GM12878 (cell line): ENCODE measurements at regions not wholly inside any gene's neighbourhood (a gene's known extent, or its start where the extent isn't known, plus 50 kb on each side); places are given as distances from the start of the nearest gene placed in this dataset.

ENCODE experiments used
- CHD2 ChIP-seq: IDR thresholded peaks from 2 replicates; pipeline ENCODE4 v1.6.1; 2011; ENCODE audit warnings: low read depth, low read length, improper control_type of control experiment, borderline replicate concordance
- CREB1 ChIP-seq: IDR thresholded peaks from 2 replicates; pipeline ENCODE4 v1.6.1; 2012; ENCODE audit warnings: low read depth, mild to moderate bottlenecking, inconsistent platforms
- GABPA ChIP-seq: IDR thresholded peaks from 2 replicates; pipeline ENCODE4 v1.6.1; 2014; ENCODE audit warnings: antibody characterized with exemption, low read depth, mild to moderate bottlenecking, inconsistent platforms
- TF ChIP-seq, protein P1 (sequence below), 3 experiments: IDR thresholded peaks in 2 of 3; conservative IDR thresholded peaks in 1 of 3; 2 replicates each; pipeline ENCODE4 v1.5.1; 2011; ENCODE audit warnings: low read depth in 3 of 3, low read length in 3 of 3, mild to moderate bottlenecking in 3 of 3, control low read depth in 2 of 3, moderate library complexity in 2 of 3, inconsistent platforms in 1 of 3, mixed read lengths in 1 of 3; ENCODE audit not compliant: control insufficient read depth in 2 of 3, insufficient read depth in 1 of 3; ENCODE audit errors: extremely low read depth in 1 of 3
- TF ChIP-seq, protein P2 (sequence below): fragments of 450-650 bp; IDR thresholded peaks from 2 replicates; pipeline ENCODE4 v1.6.1; 2017; ENCODE audit warnings: mild to moderate bottlenecking, moderate library complexity
- TF ChIP-seq, protein P3 (sequence below): fragments of 450-650 bp; IDR thresholded peaks from 2 replicates; pipeline ENCODE4 v1.6.1; 2018; ENCODE audit warnings: borderline replicate concordance, mild to moderate bottlenecking; ENCODE audit not compliant: partially characterized antibody
- TF ChIP-seq, protein P4 (sequence below): IDR thresholded peaks from 2 replicates; pipeline ENCODE4 v1.6.1; 2012; ENCODE audit warnings: low read depth, low read length, improper control_type of control experiment
- TF ChIP-seq, protein P5 (sequence below): IDR thresholded peaks from 2 replicates; pipeline ENCODE4 v1.6.1; 2012; ENCODE audit warnings: low read depth, low read length, improper control_type of control experiment

DNA sequence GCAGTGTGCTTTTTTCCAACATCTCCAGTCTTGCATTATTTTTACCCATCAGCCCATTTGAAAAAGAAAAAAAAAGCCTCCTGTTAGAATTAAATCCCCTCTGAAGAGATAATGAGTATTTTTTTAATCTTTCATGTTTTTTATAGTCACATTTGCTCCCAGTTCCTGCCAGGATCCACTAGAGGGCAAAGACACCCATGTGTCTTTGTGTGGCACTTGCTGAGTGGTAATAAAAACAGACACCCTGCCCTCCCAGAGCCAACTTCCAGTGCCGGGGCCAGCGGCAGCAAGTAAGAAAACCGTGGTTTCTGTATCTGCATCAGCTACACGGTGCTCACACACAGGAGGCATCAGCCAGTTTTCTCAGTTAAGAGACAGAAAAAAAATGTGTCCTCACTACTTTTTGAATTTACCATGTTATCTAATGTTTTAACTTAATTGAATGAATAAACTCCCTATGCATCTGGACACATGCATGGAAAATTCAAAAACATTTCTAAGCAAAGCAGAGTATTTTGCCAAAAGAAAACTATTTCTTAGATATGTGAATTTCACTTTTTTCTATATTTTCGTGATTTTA lies 70.2 kb upstream of the PLEKHG4B start:
- TF ChIP-seq, protein P1, sequence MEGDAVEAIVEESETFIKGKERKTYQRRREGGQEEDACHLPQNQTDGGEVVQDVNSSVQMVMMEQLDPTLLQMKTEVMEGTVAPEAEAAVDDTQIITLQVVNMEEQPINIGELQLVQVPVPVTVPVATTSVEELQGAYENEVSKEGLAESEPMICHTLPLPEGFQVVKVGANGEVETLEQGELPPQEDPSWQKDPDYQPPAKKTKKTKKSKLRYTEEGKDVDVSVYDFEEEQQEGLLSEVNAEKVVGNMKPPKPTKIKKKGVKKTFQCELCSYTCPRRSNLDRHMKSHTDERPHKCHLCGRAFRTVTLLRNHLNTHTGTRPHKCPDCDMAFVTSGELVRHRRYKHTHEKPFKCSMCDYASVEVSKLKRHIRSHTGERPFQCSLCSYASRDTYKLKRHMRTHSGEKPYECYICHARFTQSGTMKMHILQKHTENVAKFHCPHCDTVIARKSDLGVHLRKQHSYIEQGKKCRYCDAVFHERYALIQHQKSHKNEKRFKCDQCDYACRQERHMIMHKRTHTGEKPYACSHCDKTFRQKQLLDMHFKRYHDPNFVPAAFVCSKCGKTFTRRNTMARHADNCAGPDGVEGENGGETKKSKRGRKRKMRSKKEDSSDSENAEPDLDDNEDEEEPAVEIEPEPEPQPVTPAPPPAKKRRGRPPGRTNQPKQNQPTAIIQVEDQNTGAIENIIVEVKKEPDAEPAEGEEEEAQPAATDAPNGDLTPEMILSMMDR (IDR thresholded peaks at IDR 0.05 in 2 of 3, conservative IDR thresholded peaks at IDR 0.05 in 1 of 3; ENCODE audit: control insufficient read depth in 2 of 3, extremely low read depth in 1 of 3, insufficient read depth in 1 of 3, low read depth in 3 of 3, low read length in 3 of 3) = 0 out of 6 replicates have a peak, but pooled peaks of 1 of the 3 experiments have one; percentile 10
- TF ChIP-seq, protein P2, sequence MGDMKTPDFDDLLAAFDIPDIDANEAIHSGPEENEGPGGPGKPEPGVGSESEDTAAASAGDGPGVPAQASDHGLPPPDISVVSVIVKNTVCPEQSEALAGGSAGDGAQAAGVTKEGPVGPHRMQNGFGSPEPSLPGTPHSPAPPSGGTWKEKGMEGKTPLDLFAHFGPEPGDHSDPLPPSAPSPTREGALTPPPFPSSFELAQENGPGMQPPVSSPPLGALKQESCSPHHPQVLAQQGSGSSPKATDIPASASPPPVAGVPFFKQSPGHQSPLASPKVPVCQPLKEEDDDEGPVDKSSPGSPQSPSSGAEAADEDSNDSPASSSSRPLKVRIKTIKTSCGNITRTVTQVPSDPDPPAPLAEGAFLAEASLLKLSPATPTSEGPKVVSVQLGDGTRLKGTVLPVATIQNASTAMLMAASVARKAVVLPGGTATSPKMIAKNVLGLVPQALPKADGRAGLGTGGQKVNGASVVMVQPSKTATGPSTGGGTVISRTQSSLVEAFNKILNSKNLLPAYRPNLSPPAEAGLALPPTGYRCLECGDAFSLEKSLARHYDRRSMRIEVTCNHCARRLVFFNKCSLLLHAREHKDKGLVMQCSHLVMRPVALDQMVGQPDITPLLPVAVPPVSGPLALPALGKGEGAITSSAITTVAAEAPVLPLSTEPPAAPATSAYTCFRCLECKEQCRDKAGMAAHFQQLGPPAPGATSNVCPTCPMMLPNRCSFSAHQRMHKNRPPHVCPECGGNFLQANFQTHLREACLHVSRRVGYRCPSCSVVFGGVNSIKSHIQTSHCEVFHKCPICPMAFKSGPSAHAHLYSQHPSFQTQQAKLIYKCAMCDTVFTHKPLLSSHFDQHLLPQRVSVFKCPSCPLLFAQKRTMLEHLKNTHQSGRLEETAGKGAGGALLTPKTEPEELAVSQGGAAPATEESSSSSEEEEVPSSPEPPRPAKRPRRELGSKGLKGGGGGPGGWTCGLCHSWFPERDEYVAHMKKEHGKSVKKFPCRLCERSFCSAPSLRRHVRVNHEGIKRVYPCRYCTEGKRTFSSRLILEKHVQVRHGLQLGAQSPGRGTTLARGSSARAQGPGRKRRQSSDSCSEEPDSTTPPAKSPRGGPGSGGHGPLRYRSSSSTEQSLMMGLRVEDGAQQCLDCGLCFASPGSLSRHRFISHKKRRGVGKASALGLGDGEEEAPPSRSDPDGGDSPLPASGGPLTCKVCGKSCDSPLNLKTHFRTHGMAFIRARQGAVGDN = no peak
- TF ChIP-seq, protein P3, sequence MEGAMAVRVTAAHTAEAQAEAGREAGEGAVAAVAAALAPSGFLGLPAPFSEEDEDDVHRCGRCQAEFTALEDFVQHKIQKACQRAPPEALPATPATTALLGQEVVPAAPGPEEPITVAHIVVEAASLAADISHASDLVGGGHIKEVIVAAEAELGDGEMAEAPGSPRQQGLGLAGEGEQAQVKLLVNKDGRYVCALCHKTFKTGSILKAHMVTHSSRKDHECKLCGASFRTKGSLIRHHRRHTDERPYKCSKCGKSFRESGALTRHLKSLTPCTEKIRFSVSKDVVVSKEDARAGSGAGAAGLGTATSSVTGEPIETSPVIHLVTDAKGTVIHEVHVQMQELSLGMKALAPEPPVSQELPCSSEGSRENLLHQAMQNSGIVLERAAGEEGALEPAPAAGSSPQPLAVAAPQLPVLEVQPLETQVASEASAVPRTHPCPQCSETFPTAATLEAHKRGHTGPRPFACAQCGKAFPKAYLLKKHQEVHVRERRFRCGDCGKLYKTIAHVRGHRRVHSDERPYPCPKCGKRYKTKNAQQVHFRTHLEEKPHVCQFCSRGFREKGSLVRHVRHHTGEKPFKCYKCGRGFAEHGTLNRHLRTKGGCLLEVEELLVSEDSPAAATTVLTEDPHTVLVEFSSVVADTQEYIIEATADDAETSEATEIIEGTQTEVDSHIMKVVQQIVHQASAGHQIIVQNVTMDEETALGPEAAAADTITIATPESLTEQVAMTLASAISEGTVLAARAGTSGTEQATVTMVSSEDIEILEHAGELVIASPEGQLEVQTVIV = no peak
- no peak for TF ChIP-seq GABPA
- no peak for TF ChIP-seq CREB1
- TF ChIP-seq CHD2 = no peak
- TF ChIP-seq, protein P4, sequence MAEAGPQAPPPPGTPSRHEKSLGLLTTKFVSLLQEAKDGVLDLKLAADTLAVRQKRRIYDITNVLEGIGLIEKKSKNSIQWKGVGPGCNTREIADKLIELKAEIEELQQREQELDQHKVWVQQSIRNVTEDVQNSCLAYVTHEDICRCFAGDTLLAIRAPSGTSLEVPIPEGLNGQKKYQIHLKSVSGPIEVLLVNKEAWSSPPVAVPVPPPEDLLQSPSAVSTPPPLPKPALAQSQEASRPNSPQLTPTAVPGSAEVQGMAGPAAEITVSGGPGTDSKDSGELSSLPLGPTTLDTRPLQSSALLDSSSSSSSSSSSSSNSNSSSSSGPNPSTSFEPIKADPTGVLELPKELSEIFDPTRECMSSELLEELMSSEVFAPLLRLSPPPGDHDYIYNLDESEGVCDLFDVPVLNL = no peak
- TF ChIP-seq, protein P5, sequence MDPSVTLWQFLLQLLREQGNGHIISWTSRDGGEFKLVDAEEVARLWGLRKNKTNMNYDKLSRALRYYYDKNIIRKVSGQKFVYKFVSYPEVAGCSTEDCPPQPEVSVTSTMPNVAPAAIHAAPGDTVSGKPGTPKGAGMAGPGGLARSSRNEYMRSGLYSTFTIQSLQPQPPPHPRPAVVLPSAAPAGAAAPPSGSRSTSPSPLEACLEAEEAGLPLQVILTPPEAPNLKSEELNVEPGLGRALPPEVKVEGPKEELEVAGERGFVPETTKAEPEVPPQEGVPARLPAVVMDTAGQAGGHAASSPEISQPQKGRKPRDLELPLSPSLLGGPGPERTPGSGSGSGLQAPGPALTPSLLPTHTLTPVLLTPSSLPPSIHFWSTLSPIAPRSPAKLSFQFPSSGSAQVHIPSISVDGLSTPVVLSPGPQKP = no peak
